Left lung (tissue), 4 donors: ENCODE measurements at regions not wholly inside any gene's neighbourhood (a gene's known extent, or its start where the extent isn't known, plus 50 kb on each side); places are given as distances from the start of the nearest gene placed in this dataset.

Experiments used
- ATAC-seq: fragments of 200-7000 bp; cut with Tn5 transposase; one replicate; pipeline ENCODE4 v1.9.1; 2020; ENCODE audit warnings: moderate library complexity
- DNase-seq, 4 donors: peaks; one replicate each; pipeline ENCODE4 v3.0.0-alpha.2; 2013 to 2020
- H3K27ac ChIP-seq, 2 donors: fragments of 200-600 bp; sonication (generic) in 1 of 2; one replicate each; pipeline versions ENCODE4 v1.5.0 to v1.8.0; 2020 to 2021
- H3K27me3 ChIP-seq, 2 donors: fragments of 200-600 bp; sonication (generic) in 1 of 2; one replicate each; pipeline versions ENCODE4 v1.5.0 to v1.8.0; 2020 to 2021
- H3K36me3 ChIP-seq, 2 donors: fragments of 200-600 bp; sonication (generic) in 1 of 2; one replicate each; pipeline versions ENCODE4 v1.5.0 to v1.8.0; 2020 to 2021
- H3K4me1 ChIP-seq, 2 donors: fragments of 200-600 bp; one replicate each; pipeline ENCODE4 v1.8.0; 2021
- H3K4me3 ChIP-seq, 2 donors: fragments of 200-600 bp; sonication (generic) in 1 of 2; one replicate each; pipeline versions ENCODE4 v1.5.0 to v1.8.0; 2020 to 2021; ENCODE audit warnings: mild to moderate bottlenecking in 1 of 2
- H3K9me3 ChIP-seq, 2 donors: fragments of 200-600 bp; sonication (generic) in 1 of 2; one replicate each; pipeline versions ENCODE4 v1.5.0 to v1.8.0; 2020 to 2021
- CTCF ChIP-seq, 2 donors: fragments of 200-600 bp; sonication (generic) in 1 of 2; IDR thresholded peaks; one replicate each; pipeline versions ENCODE4 v1.5.0 to v1.8.0; 2021; ENCODE audit warnings: antibody characterized with exemption in 2 of 2
- intact Hi-C, 2 donors: fragments of 100-400 bp; cut with DNase I; formaldehyde crosslinking; loops; one replicate each; pipeline versions ENCODE4 v1.11.2 to v1.14.2; 2022
- donor health status: DM: no; HTN: yes; CAD: no.
- donor health status: DM: no; HTN: no; CAD: no.

- Histone ChIP-seq H3K27me3 (no peaks in the 10 kb centered on the region), H3K4me3 (no peak overlapping the region), H3K27ac (no peak overlapping the region), H3K9me3 (no peaks in the 10 kb centered on the region), H3K36me3 (no peaks in the 10 kb centered on the region), H3K4me1 (no peaks in the 10 kb centered on the region)
- DNase-seq: no peak
- TF ChIP-seq CTCF (IDR thresholded peaks at IDR 0.05): no peak
- intact Hi-C loops: no loop called here
- peak; percentile 62 for ATAC-seq
These were observed 164.6 kb upstream of the NRIP1 start for GRCh38 chr21:15229390-15229789.

GRCh38 chr21:15233611-15234010 is 168.8 kb upstream of the NRIP1 start:
- intact Hi-C loops: no loop called here
- no peak overlapping the region for H3K4me3 ChIP-seq

GRCh38 chr21:15236111-15236510 is 171.3 kb upstream of the NRIP1 start:
- ATAC-seq (no peak), DNase-seq (no peak)
- Histone ChIP-seq H3K4me1 (no peaks in the 10 kb centered on the region), H3K4me3 (no peak overlapping the region), H3K36me3 (no peaks in the 10 kb centered on the region), H3K27me3 (no peaks in the 10 kb centered on the region), H3K9me3 (no peaks in the 10 kb centered on the region), H3K27ac (no peak overlapping the region)
- intact Hi-C loops: no loop called here
- TF ChIP-seq CTCF (IDR thresholded peaks at IDR 0.05): no peak

More at GRCh38 chr21:15233611-15234010, 168.8 kb upstream of the NRIP1 start:
- Histone ChIP-seq H3K27ac (no peak overlapping the region), H3K27me3 (no peaks in the 10 kb centered on the region), H3K9me3 (no peaks in the 10 kb centered on the region), H3K4me1 (no peaks in the 10 kb centered on the region), H3K36me3 (no peaks in the 10 kb centered on the region)
- no peak for TF ChIP-seq CTCF (IDR thresholded peaks at IDR 0.05)
- no peak for DNase-seq
- ATAC-seq: no peak

- intact Hi-C loops: no loop called here
These were observed 176.0 kb upstream of the NRIP1 start for GRCh38 chr21:15240848-15241247.

GRCh38 chr21:15241997-15242736 is 177.4 kb upstream of the NRIP1 start:
- TF ChIP-seq CTCF (IDR thresholded peaks at IDR 0.05): no peak
- Histone ChIP-seq H3K36me3 (no peaks in the 10 kb centered on the region), H3K4me3 (no peak overlapping the region), H3K27ac (no peak overlapping the region), H3K4me1 (no peaks in the 10 kb centered on the region), H3K27me3 (no peaks in the 10 kb centered on the region), H3K9me3 (no peaks in the 10 kb centered on the region)
- intact Hi-C loops: no loop called here
- ATAC-seq (peak; percentile 67), DNase-seq (no peak)

More at GRCh38 chr21:15240848-15241247, 176.0 kb upstream of the NRIP1 start:
- Histone ChIP-seq H3K36me3 (no peaks in the 10 kb centered on the region), H3K4me1 (no peaks in the 10 kb centered on the region), H3K9me3 (no peaks in the 10 kb centered on the region), H3K27me3 (no peaks in the 10 kb centered on the region), H3K27ac (no peak overlapping the region), H3K4me3 (no peak overlapping the region)
- ATAC-seq (no peak), DNase-seq (no peak)
- TF ChIP-seq CTCF (IDR thresholded peaks at IDR 0.05): no peak
